Prostate gland (tissue), 2 donors: ENCODE measurements at regions not wholly inside any gene's neighbourhood (a gene's known extent, or its start where the extent isn't known, plus 50 kb on each side); places are given as distances from the start of the nearest gene placed in this dataset.

Source experiments
- CTCF ChIP-seq, 4 experiments: fragments of 200-600 bp in 2 of 4; fragments of 450-650 bp in 2 of 4; sonication (generic) in 2 of 4; IDR thresholded peaks; 1 replicate in 3 of 4; 2 replicates in 1 of 4; pipeline ENCODE4 v1.5.1; 2016 to 2019; ENCODE audit warnings: antibody characterized with exemption in 4 of 4, mild to moderate bottlenecking in 2 of 4, moderate library complexity in 2 of 4
- POLR2A ChIP-seq: fragments of 450-650 bp; IDR thresholded peaks from one replicate; pipeline ENCODE4 v1.6.1; 2016; ENCODE audit warnings: antibody characterized with exemption, mild to moderate bottlenecking
- POLR2AphosphoS5 ChIP-seq: sonication (generic); formaldehyde crosslinking; IDR thresholded peaks from one replicate; pipeline ENCODE4 v1.6.1; 2017; ENCODE audit warnings: antibody characterized with exemption

- TF ChIP-seq CTCF (IDR thresholded peaks at IDR 0.05) (no peak), POLR2AphosphoS5 (no peak), POLR2A (no peak)
Observed at GRCh38 chr14:56036353-56036752, 81.9 kb upstream of the PELI2 start.
